Adipocyte (in vitro differentiated cells): ENCODE measurements at regions not wholly inside any gene's neighbourhood (a gene's known extent, or its start where the extent isn't known, plus 50 kb on each side); places are given as distances from the start of the nearest gene placed in this dataset.
"Not testable (repeated sequence)": the region's sequence is repeated elsewhere in the genome, so short reads cannot be mapped to it uniquely, and the experiment has no call there.

Experiments used
- DNase-seq: peaks from one replicate; pipeline ENCODE4 v3.0.0-alpha.2; 2015; ENCODE audit warnings: low read depth
- H3K27me3 ChIP-seq: replicated peaks from 2 replicates; pipeline ENCODE4 v1.7.0; 2013; ENCODE audit warnings: mild to moderate bottlenecking, low read length, moderate library complexity; ENCODE audit not compliant: control insufficient read depth, insufficient read depth
- H3K36me3 ChIP-seq: 2 replicates; pipeline ENCODE4 v1.7.0; 2013; ENCODE audit warnings: low read length, mild to moderate bottlenecking, moderate library complexity; ENCODE audit not compliant: control insufficient read depth, insufficient read depth, severe bottlenecking
- H3K4me1 ChIP-seq: 2 replicates; pipeline ENCODE4 v1.7.0; 2013; ENCODE audit warnings: mild to moderate bottlenecking, low read length, moderate library complexity; ENCODE audit not compliant: control insufficient read depth, insufficient read depth
- H3K4me3 ChIP-seq: 2 replicates; pipeline ENCODE4 v1.7.0; 2013; ENCODE audit warnings: mild to moderate bottlenecking, low read length, moderate library complexity
- H3K9ac ChIP-seq: 2 replicates; pipeline ENCODE4 v1.7.0; 2013; ENCODE audit warnings: mild to moderate bottlenecking, low read length, moderate library complexity
- H3K9me3 ChIP-seq: 2 replicates; pipeline ENCODE4 v1.7.0; 2013; ENCODE audit warnings: mild to moderate bottlenecking, low read length, moderate library complexity; ENCODE audit not compliant: control insufficient read depth

GRCh38 chr3:28151608-28152228 is 89.7 kb upstream of the CMC1 start:
- H3K4me3 ChIP-seq, result peak overlapping the region; percentile 67
- H3K4me1 ChIP-seq, result peaks cover 21% of the 10 kb centered on the region
- DNase-seq, result no peak
- H3K9ac ChIP-seq, result peak overlapping the region; percentile 75
- H3K9me3 ChIP-seq, result peaks cover 8% of the 10 kb centered on the region
- H3K27me3 ChIP-seq, result no peaks in the 10 kb centered on the region
- no peaks in the 10 kb centered on the region for H3K36me3 ChIP-seq

GRCh38 chr3:28155631-28156030 is 85.8 kb upstream of the CMC1 start:
- Histone ChIP-seq H3K9me3 (peaks cover 8% of the 10 kb centered on the region), H3K36me3 (no peaks in the 10 kb centered on the region), H3K4me1 (peaks cover 14% of the 10 kb centered on the region), H3K27me3 (no peaks in the 10 kb centered on the region), H3K4me3 (no peak overlapping the region), H3K9ac (no peak overlapping the region)
- DNase-seq, result no peak

- not testable (repeated sequence) for H3K4me3 ChIP-seq, H3K9ac ChIP-seq, H3K27me3 ChIP-seq, H3K4me1 ChIP-seq, DNase-seq, H3K36me3 ChIP-seq, H3K9me3 ChIP-seq
Measured at GRCh38 chr3:28156599-28156998, 84.8 kb upstream of the CMC1 start.

GRCh38 chr3:28171962-28172361 is 69.5 kb upstream of the CMC1 start:
- Histone ChIP-seq H3K4me1 (no peaks in the 10 kb centered on the region), H3K9ac (no peak overlapping the region), H3K36me3 (no peaks in the 10 kb centered on the region), H3K4me3 (no peak overlapping the region), H3K27me3 (no peaks in the 10 kb centered on the region), H3K9me3 (no peaks in the 10 kb centered on the region)
- DNase-seq, result no peak

- no peak overlapping the region for H3K9ac ChIP-seq
- no peaks in the 10 kb centered on the region for H3K4me1 ChIP-seq
- no peak for DNase-seq
- no peaks in the 10 kb centered on the region for H3K9me3 ChIP-seq
- no peaks in the 10 kb centered on the region for H3K27me3 ChIP-seq
- H3K4me3 ChIP-seq, result no peak overlapping the region
- H3K36me3 ChIP-seq, result no peaks in the 10 kb centered on the region
Measured at GRCh38 chr3:28172748-28173147, 68.7 kb upstream of the CMC1 start.

GRCh38 chr3:28173836-28174235 is 67.6 kb upstream of the CMC1 start:
- DNase-seq, result no peak
- Histone ChIP-seq H3K4me1 (no peaks in the 10 kb centered on the region), H3K27me3 (no peaks in the 10 kb centered on the region), H3K9ac (no peak overlapping the region), H3K4me3 (no peak overlapping the region), H3K36me3 (no peaks in the 10 kb centered on the region), H3K9me3 (no peaks in the 10 kb centered on the region)

- H3K27me3 ChIP-seq, result no peaks in the 10 kb centered on the region
- no peak overlapping the region for H3K4me3 ChIP-seq
- no peaks in the 10 kb centered on the region for H3K9me3 ChIP-seq
- peak; percentile 1 for DNase-seq
- H3K4me1 ChIP-seq, result no peaks in the 10 kb centered on the region
- no peaks in the 10 kb centered on the region for H3K36me3 ChIP-seq
- H3K9ac ChIP-seq, result no peak overlapping the region
Measured at GRCh38 chr3:28186748-28187147, 54.7 kb upstream of the CMC1 start.

- no peak overlapping the region for H3K4me3 ChIP-seq
- DNase-seq, result no peak
- H3K27me3 ChIP-seq, result no peaks in the 10 kb centered on the region
- no peaks in the 10 kb centered on the region for H3K9me3 ChIP-seq
- no peaks in the 10 kb centered on the region for H3K36me3 ChIP-seq
- H3K4me1 ChIP-seq, result no peaks in the 10 kb centered on the region
- H3K9ac ChIP-seq, result no peak overlapping the region
Measured at GRCh38 chr3:28188686-28189085, 52.7 kb upstream of the CMC1 start.

GRCh38 chr3:28191363-28191762 is 50.1 kb upstream of the CMC1 start:
- H3K9me3 ChIP-seq, result no peaks in the 10 kb centered on the region
- H3K27me3 ChIP-seq, result no peaks in the 10 kb centered on the region
- no peak for DNase-seq
- no peak overlapping the region for H3K4me3 ChIP-seq
- no peaks in the 10 kb centered on the region for H3K36me3 ChIP-seq
- no peak overlapping the region for H3K9ac ChIP-seq
- no peaks in the 10 kb centered on the region for H3K4me1 ChIP-seq
